Stimulated activated CD4-positive, alpha-beta T cell treated with anti-CD3 and anti-CD28 coated beads, Interleukin-4, amount 100 ng/mL, for 24 hours (primary cell): ENCODE measurements at regions not wholly inside any gene's neighbourhood (a gene's known extent, or its start where the extent isn't known, plus 50 kb on each side); places are given as distances from the start of the nearest gene placed in this dataset.
"Not testable (repeated sequence)": the region's sequence is repeated elsewhere in the genome, so short reads cannot be mapped to it uniquely, and the experiment has no call there.

Experiments used
- DNase-seq: peaks from one replicate; pipeline ENCODE4 v3.0.0-alpha.2; 2020

DNA sequence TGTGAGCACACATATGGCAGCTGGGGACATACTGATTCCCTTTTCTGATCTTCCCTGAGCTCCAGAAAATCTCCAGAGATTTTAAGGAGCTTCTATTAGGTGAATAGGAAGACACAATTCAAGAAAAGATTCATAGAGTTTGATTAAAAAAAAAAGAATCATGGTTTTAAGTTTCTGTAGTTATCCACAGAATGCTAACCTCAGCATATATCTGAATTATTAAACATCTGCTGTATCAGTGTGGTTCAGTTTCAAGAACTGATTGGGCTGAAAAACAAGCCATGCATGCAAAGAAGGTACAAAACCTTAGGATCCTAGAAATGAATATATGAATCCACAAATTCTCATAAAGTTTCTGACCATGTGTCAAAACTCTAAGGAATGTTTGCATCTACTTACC lies 94.1 kb upstream of the ZNF438 start:
- DNase-seq: no peak

DNA sequence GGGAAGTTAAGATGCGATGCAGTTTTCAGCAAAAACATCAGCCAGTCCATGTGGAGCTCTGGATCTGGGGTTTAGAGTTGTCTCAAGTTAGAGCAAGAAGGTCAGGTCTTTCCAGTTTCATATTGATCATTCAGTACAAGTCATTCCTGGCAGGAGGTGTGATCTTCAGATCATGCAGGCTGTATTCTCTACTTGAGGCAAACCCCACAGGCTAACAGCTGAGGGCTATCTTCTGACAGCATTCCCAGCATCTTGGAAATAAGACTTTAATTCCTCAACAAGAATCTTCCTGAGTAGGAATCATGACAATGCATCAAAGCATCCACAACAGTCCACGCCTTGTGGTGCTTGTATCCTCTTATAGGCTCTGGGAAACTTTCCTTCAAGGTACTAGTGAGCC lies 94.9 kb upstream of the ZNF438 start:
- DNase-seq: no peak

DNA sequence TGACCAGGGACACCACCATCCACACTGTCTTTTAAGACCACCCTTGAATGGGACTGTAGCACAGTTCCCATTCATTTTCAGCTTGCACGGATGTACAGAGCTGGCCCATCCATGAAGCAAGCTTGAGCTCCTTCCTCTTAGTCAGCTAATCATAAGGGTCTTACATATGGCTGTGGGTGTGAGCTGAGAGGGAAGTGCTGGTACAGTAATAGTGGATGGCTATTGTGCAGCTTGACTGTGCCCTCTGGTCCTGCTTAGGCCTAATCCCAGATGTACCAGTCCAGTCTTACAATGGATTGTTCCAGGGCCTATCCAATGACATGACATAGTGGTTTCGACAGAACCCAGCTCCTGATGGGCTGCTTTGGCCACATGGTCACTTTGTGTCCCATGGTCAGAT lies 96.9 kb upstream of the ZNF438 start:
- DNase-seq: no peak

DNA sequence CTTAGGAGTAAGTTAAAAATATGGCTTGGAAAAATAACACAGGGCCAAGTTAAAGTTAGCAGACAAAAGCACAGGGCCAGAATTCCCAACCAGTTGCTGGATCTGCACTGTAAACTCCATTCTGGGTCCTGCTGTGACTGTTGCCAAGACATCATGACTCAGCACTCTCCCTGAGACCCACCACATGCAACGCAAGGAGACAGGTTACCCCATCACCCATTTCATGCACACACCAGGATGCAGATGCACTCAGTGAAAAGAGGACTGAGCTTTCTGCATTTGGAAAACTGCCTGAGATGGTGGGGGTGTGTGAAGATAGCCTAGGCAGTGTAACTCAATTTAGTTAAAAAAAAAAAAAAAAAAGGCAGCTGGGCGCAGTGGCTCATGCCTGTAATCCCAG lies 97.6 kb upstream of the ZNF438 start:
- no peak for DNase-seq

DNA sequence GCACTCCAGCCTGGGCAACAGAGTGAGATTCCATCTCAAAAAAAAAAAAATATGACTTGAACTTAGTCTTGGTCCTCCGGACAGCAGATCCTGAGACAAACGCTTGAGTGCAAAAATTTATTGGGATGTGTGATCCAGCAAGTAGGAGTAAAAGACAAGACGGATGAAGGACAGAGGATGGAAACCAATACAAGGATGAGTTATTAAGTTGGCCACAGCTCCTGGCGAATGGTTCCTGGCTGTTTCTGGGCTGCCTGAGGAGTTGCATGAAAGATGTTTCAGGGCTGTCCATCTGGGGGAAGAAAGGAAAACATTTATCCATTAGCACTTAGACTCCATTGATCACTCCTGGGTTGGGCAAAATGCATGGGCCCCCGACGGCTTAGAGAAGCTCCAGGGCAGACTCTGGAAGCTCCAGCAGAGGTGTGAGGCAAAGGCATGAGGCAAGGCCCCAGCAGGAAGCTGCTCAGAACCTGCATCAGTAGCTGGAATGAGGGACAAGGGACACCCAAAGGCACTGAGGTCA lies 98.3 kb upstream of the ZNF438 start:
- DNase-seq: no peak

DNA sequence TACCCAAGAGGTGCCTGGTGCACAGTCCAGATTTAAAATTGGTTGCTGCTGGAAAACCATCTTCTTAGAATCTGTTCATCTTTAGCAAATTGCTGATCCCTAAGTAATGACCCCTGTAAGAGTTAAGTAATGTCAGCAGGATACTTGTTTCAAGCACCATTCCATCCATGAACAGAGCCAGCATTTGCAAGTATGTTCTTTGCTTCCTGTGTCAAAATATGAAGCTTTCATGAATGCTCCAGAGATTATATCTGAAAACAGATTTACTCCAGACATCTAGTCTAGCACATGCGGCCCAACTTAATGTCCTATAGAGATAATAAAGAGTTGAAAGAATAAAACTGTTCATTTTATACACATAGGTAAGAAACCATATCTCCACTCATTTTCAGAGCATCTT lies 98.7 kb upstream of the ZNF438 start:
- no peak for DNase-seq

DNA sequence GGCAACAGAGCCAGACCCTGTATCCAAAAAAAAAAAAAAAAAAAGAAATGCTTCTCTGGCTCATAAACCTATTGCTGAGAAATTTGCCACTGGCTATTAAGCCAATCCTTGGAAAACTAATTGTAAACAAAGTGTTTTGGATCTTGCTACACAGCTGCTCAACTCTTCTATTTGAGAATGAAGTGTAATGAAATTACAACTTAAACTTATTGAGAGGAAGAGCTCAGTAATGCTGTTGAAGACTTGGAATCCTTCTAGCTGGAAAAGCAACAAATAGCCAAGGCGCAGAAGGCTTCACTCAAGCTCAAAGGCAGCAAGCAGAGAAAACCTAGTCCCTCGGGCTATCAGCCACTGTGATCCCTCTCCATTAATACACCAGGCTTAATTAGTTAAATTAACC lies 99.6 kb upstream of the ZNF438 start:
- no peak for DNase-seq

DNA sequence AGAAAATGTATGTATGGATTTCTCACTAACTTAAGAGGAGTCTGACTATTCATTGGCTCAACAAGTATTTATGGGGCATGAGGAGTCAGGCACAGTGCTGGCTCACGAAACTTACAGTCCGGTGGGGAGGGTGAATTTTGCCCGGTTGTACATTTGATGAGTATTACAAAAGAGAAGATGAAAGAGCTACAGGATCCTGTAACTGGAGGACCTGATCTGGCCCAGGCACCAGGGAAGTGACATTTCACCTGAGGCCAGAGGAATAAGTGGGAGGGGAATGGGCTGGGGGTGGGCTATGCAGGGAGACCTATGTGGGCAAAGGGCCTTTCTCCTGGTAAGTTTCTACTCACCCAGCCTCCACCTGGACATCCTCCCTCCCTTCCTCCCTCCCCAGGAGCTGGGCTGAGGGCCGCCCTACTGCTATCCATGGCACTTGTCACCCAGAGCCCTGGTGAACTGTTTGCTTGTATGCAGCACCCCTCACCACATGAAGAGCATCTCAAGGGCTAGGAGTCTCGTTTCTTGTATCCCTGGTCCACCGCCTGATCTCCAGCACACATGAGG lies 101.1 kb upstream of the ZNF438 start:
- no peak for DNase-seq

DNA sequence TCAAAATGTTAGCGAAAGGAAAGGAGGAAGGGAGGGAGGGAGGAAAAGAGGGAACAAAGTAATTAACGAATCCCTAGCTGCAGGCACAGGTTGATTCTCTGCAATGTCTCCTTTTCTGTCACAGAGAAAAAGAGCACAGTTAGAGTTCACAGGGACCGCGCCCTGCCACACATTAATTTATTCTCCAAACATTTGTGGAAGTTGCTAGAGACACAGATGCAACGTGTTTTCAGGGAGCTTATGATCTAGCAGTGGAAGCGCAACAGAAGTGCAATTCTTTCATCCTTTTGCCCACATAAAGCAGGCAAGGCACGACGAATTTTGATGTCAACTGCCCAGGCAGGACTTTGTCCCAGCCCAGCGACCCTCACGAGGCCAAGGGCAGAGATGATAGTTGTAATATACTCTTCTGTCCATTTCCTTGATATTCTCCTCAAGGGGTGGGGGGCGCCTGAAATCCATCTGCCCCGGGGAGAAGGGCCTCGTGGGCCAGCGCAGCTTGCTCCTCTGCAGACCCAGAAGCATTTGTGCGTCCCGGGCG lies 101.7 kb upstream of the ZNF438 start:
- no peak for DNase-seq

DNA sequence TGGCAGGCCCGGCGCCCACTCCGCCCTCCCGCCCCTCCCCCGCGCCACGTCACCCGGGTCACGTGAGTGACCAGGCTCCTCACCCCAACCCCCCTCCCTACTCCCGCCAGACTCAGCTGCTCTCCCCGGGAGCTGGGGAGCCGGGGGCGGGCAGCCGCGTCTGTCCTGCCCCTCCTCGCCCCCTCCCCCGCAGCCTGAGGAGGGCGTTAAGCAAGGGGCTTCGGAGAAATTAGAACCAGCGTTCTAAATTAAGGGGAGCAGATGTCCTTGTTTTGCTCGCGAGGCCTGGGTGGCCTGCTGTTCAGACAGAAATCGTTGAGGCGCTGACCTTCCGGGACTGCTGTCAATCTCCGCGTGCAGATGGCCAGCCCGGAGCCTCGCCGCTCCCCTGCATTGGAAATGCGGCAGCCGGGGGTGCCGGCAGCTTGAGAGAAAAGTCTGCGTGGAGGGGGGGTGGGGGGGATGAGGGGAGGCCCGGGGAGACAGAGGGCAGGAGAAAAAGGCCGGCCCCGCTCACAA lies 102.2 kb upstream of the ZNF438 start:
- peak; percentile 62 for DNase-seq

DNA sequence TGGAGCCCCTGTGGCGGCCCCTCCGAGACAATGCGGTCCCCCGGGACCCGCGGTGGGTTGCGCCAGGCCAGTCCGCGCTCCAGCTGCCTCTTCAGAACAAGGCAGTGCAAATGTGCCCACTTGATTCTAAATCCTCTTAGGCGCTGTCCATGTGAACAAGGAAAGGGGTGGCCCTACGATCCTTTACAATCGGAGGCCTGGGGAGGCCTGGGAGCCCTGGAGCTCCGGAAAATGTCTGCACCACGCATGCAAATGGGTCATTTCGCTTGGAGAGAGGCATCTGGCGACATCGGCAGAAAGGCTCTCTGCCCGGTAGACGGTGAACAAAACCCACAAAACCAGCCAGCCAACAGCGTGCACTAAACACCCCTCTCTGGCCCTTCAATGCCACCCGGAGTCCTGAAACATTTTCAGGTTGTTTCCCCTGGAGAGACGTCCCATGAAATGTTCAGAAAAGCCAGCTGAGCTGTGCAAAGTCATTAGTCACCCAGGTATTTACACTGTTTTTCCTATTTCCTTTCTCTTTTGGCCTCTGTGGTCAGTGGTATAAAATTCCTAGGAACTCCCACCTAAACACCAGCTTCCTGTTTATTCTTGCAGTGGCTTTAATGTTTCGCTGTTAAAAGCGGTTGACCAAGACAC lies 102.8 kb upstream of the ZNF438 start:
- DNase-seq: peak; percentile 23

DNA sequence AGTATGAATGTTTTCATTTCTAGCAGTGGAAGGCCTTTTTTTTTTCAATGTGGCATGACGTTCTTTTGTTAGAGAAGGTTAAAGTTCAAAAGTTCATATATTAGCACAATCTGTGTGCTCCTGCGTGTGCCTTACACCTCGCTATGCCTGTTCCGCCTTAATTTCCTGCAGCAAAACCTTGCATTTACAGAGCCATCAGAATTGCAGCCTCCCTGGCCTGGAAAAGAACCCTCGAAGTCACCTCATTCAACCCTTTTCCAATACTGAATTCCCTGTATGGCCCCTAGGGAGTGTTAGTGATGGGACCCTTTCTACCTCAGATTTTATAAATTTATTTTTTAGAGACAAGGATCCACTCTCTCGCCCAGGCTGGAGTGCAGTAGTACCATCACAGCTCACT lies 103.5 kb upstream of the ZNF438 start:
- no peak for DNase-seq

DNA sequence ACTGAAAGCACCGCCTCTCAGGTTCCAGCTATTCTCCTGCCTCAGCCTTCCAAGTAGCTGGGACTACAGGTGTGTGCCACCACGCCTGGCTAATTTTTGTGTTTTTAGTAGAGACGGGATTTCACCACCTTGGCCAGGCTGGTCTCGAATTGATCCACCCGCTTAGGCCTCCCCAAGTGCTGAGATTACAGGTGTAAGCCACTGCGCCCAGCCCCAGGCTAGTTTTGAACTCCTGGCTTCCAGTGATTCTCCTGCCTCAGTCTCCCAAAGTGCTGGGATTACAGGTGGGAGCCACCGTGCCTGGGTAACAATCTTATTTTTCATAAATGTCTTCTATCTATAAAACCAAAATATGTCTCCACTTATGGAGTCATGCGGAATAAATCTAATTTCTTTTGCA lies 104.1 kb upstream of the ZNF438 start:
- not testable (repeated sequence) for DNase-seq

DNA sequence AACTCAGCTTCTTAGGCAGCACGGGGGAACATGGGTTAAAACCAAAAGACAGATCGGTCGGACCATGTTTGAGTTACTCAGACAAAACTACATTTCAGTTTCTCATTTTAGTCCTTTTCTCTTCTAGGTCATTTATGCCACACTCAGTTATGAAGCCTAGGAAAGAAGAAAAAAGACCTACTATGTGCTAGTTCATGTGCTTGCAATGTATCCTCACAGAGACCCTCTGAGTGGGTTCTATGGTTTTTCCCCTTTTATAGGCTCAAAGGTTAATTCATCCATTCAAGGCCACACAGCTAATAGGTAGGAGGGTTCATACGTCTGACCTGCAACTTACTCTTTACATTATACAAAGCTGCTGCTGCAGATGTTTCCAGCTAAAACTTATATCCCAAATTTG lies 104.7 kb upstream of the ZNF438 start:
- no peak for DNase-seq

DNA sequence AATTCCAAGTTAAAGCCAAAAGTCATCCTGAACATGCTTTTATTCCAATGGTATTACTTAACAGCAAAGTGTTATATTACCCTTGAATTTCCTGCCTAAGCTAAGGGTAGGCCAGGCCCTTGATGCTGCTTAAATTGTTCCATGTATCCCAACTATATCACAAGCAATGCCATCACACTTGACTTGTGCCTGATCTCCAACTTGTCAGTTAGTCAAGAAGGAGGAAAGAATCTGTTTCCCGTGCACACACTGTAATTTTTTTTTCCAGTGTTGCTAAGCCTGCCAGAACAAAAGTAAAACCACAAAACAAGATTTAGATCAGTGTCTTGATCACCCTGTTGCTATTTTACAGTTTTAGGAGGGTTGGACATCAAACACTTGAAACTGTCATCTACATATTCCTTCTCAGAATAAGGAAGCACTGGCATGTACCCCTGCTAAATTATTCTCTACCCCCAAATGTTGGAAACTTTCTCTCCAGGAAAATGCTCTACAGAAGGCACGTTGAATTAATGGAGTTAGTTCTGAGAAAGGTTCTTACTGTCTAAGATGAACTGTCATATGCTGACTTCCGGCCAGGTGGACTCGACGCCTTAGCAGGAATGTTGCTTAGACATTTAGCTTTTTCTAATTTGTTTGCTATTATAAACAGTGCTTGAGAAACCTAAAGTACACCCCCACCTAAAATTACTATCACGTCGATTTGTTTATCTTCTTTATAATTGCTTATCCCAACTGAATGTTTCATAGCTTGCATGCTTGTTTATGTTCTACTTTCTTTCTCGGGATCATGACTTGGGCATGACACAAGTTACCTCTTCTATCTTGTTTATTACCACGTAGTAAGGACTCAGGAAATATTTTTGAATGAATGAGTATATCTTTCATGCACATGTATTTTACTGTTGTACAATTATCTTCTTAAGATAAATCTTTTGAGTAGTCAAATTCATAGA lies 105.5 kb upstream of the ZNF438 start:
- no peak for DNase-seq

DNA sequence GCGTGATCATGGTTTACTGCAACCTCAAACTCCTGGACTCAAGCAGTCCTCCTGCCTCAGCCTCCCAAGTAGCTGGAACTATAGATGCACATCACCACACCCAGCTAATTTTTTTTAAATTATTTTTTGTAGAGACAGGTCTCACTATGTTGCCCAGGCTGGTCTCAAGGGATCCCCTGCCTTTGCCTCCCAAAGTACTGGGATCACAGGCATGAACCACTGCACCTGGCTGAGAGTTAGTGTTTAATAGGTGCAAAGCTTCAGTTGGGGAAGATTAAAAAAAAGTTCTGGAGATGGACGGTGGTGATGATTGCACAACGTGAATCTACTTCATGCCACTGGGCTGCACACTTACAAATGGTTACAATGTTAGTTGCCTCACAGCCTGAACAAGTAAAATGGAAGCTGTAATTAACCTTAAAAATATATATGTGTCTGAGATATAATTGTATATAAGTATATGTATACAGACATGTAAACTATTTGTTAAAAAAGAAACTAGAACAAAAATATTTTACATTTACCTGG lies 106.4 kb upstream of the ZNF438 start:
- no peak for DNase-seq

DNA sequence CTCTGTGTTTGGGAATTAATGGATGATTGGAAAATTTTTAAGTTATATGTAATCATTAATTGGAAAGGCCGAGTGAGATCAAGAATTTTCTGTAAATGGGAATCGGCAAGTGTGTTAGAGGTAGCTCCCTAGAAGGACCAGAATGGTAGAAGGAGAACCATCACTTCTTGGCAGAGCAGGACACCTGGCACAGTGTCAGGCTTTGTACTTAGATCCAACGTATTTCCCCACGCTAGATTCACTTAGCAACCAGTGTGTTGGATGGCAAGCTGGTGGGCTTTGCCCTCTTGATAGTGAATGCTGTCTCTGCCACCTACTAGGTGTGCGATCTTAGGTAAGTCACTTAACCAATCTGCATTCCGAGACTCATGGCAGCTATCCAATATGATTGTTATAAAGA lies 107.8 kb upstream of the ZNF438 start:
- no peak for DNase-seq

DNA sequence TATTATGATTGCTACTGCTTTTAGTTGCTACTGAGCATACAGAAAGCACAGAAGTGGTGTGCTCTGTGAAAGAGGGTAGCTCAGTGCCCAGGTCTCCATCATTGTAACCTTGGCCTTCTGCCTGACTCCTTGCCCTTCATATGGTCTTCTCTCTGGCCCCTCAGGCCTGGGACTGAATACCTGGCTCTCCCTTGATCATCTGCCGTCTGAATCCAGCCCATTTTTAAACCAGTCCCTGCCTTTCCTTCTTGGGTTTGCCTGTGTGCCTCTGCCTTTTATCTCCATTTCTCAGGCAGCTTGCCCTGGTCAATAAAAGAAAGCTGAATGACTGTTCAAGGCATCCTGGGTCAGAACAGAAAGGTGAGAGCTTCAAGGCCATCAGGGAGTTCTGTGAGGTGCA lies 109.1 kb upstream of the ZNF438 start:
- DNase-seq: no peak

DNA sequence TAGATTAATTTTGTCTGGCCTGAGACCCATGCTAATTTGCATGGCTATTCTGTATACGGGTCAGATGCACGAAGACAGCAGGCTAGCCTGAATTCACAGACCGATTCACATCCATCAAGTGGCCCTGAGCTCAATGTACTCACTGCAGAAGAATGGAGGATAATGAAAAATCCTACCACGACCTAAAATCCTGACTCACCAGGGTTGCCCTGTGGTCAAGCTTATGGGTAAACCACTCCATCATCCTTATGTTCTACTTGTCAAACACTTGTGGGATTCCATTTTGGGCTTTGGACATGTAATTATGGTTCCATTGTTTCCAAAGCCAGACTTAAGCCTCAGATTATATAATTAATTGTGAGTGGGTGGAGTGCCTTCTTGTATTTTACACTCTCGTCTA lies 110.4 kb upstream of the ZNF438 start:
- no peak for DNase-seq

DNA sequence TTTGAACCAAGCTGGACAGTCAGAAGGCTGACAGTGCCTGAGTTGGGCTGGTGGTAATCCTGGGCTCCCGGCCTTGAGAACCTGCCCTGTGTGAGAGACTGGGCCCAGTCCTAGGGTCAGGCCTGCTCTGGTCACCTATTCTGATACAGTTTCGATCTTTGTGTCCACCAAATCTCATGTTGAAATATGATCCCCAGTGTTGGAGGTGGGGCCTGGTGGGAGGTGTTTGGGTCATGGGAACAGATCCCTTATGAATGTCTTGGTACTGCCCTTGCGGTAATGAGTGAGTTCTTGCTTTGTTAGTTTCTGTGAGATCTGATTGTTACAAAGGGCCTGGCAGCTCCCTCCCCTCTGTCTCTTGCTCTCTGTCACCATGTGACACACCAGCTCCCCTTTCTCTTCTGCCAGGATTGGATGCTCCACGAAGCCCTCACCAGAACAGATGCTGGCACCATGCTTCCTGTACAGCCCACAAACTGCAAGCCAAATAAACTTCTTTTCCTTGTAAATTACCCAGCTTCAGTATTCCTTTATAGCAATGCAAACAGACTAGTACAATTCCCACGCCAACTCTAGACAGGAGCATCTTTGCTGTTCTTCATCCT lies 111.8 kb upstream of the ZNF438 start:
- DNase-seq: no peak

DNA sequence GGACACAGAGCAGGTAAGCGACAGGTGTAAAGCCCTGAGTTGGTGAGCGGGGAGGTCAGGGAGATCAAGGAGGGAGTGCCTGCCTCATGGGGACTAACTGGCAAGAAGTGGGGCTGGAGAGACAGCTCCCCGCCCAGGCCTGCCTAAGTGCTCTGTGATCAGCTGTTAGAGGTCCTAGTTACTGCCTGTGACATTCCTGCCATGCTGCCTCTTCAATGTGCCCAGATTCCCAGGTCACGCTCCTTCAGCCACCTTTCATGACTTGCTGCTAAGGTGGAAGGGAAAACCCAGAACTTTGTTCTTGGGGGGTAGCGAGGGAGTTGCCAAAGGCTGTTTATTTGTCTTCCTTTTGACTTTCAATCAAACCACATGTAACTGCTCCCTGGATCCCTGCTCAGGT lies 114.3 kb upstream of the ZNF438 start:
- no peak for DNase-seq

DNA sequence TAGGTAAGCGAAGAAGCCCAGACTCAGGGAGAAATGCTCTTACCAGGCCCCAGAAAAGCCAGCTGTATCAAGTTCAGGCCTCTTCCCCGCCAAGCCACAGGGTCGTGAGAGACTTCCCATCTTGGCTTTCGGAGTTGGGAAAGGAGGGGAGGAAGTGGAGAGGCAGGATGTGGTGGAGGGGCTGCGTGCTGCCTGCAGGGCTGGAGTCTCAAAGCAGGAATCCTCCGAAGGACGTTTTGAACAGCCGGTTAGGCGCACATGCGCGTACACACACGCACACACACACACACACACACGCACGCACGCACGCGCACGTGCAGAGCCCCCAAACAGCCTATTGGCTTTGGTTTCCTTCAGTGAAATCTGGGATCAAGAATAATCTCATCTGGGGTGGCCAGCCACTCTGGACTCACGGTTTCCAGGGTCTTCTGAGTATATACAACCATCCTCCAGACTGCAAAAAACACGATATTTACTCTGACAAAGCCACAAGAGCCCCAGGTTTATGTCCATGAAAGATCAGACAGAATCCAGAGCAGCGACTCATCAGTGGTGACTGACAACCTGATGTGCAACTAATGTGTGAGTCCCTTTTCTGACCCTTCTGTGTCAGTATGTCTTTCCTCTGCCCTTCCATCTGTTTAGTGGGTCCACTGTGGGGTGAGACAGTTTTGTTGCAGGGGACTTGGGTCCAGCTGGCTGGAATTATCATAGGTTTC lies 115.0 kb upstream of the ZNF438 start:
- no peak for DNase-seq
